ENCODE measurements at regions not wholly inside any gene's neighbourhood (a gene's known extent, or its start where the extent isn't known, plus 50 kb on each side); places are given as distances from the start of the nearest gene placed in this dataset.

DNA sequence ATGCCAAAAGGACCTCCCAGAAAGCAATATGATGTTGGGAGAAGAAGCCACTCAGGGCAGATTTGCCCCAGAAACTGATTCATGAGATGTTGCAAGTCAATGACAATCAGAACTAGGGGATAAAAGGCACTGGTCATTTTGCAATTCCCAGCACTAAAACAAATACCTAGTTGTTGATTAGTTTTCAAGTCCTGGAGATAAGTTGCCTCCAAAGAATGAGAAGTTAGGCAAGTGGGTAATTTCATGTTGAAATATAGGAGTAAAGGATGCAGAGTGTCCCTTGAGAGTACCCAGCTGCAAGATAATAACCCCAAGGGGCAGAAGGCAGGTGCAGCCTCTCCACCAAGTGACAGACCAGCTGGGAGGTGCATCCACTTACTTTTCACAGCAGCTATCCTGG lies 363.6 kb downstream of the PBX1 start:
- TF ChIP-seq CTCF (IDR thresholded peaks at IDR 0.05; ENCODE audit: low read depth, low read length) (no peak), EZH2phosphoT487 (IDR thresholded peaks at IDR 0.05; ENCODE audit: low read depth) (no peak)

All from OCI-LY3 (cell line).